K562 (cell line): ENCODE measurements at regions not wholly inside any gene's neighbourhood (a gene's known extent, or its start where the extent isn't known, plus 50 kb on each side); places are given as distances from the start of the nearest gene placed in this dataset.

Experiments used
- ATAC-seq: fragments of 200-7000 bp; cut with Tn5 transposase; 3 replicates; pipeline ENCODE4 v1.9.1; 2020; ENCODE audit warnings: moderate library complexity
- BruUV-seq: library from RNA; stranded (reverse); fragments of 400-500 nt; replicated peaks from 2 replicates; lab custom pipeline; 2021; lab: Mats Ljungman, UMichigan
- CTCF ChIA-PET: fragments of 300-600 bp; formaldehyde crosslinking; extraction: SDS; loops from one replicate; lab custom pipeline; 2021; ENCODE audit warnings: low intra/inter-chr PET ratio; lab: Yijun Ruan, JAX
- POLR2A ChIA-PET: fragments of 300-600, 350-650 bp; sonication (Branson Sonifier 250); formaldehyde crosslinking; extraction: SDS; loops from one replicate; lab custom pipeline; 2021; ENCODE audit warnings: antibody characterized with exemption, inconsistent platforms; lab: Yijun Ruan, JAX
- DNase-seq, 4 experiments: peaks; one replicate each; pipeline versions ENCODE4 v3.0.0 to v3.0.0-alpha.2; 2011 to 2018; ENCODE audit warnings: low spot score in 3 of 4, mixed read lengths in 3 of 4; ENCODE audit errors: extremely low read depth in 1 of 4
- FAIRE-seq: peaks from 2 replicates; lab custom pipeline; 2011; peaks lifted over from hg19 to GRCh38; lab: Jason Lieb, UNC
- H2AFZ ChIP-seq: 2 replicates; pipeline ENCODE4 v1.6.0; 2011; ENCODE audit warnings: low read depth, low read length, control low read depth, inconsistent platforms
- H3K27ac ChIP-seq: fragments of 200-600 bp; 3 replicates; pipeline ENCODE4 v1.8.0; 2011; ENCODE audit warnings: low read depth, mild to moderate bottlenecking, control low read depth, inconsistent platforms, low read length, moderate library complexity, mixed read lengths; ENCODE audit errors: extremely low read depth
- H3K27me3 ChIP-seq, 2 experiments: fragments of 300-600 bp in 1 of 2; 2 replicates in 1 of 2; 3 replicates in 1 of 2; pipeline versions ENCODE4 v1.6.0 to v1.8.0; 2011; ENCODE audit warnings: inconsistent platforms in 2 of 2, low read length in 2 of 2, mild to moderate bottlenecking in 1 of 2, mixed read lengths in 1 of 2, moderate library complexity in 1 of 2; ENCODE audit not compliant: control insufficient read depth in 2 of 2, insufficient read depth in 2 of 2
- H3K36me3 ChIP-seq: fragments of 300-600 bp; 3 replicates; pipeline ENCODE4 v1.8.0; 2011; ENCODE audit warnings: mild to moderate bottlenecking, low read length, inconsistent platforms; ENCODE audit not compliant: control insufficient read depth, insufficient read depth
- H3K4me1 ChIP-seq, 2 experiments: fragments of 200-600 bp in 1 of 2; replicated peaks in 1 of 2; 2 replicates in 1 of 2; 3 replicates in 1 of 2; pipeline versions ENCODE4 v1.5.1 to v1.8.0; 2011; ENCODE audit warnings: inconsistent platforms in 2 of 2, low read length in 2 of 2, mild to moderate bottlenecking in 1 of 2, mixed read lengths in 1 of 2, moderate library complexity in 1 of 2; ENCODE audit not compliant: control insufficient read depth in 2 of 2, insufficient read depth in 2 of 2
- H3K4me2 ChIP-seq: 2 replicates; pipeline ENCODE4 v1.6.1; 2011; ENCODE audit warnings: low read length, control low read depth, inconsistent platforms, mixed read lengths; ENCODE audit not compliant: insufficient read depth
- H3K4me3 ChIP-seq: fragments of 200-600 bp; sonication (generic), shearing (Covaris generic); 2 replicates; pipeline ENCODE4 v1.5.1; 2016; ENCODE audit warnings: control low read depth, inconsistent platforms
- H3K79me2 ChIP-seq: fragments of 200-600 bp; 3 replicates; pipeline ENCODE4 v1.8.0; 2011; ENCODE audit warnings: low read length, inconsistent platforms; ENCODE audit not compliant: control insufficient read depth, insufficient read depth
- H3K9ac ChIP-seq, 2 experiments: 2 replicates each; pipeline versions ENCODE4 v1.6.0 to v1.6.1; 2011; ENCODE audit warnings: low read depth in 2 of 2, low read length in 2 of 2, control low read depth in 1 of 2, inconsistent platforms in 1 of 2, mild to moderate bottlenecking in 1 of 2, mixed read lengths in 1 of 2; ENCODE audit not compliant: insufficient read depth in 1 of 2
- H3K9me1 ChIP-seq: one replicate; pipeline ENCODE4 v1.6.0; 2011; ENCODE audit warnings: inconsistent platforms, mild to moderate bottlenecking, low read length, moderate library complexity; ENCODE audit not compliant: control insufficient read depth, insufficient read depth
- H3K9me3 ChIP-seq: replicated peaks from 2 replicates; pipeline ENCODE4 v1.5.1; 2011; ENCODE audit warnings: low read depth, low read length, inconsistent platforms; ENCODE audit not compliant: control insufficient read depth, insufficient read depth
- H4K20me1 ChIP-seq: replicated peaks from 2 replicates; pipeline ENCODE4 v1.6.1; 2011; ENCODE audit warnings: low read length, inconsistent platforms, mixed read lengths; ENCODE audit not compliant: control insufficient read depth, insufficient read depth
- CREM ChIP-seq: IDR thresholded peaks from 2 replicates; pipeline ENCODE4 v1.6.1; 2014; ENCODE audit warnings: antibody characterized with exemption, low read depth
- MAFK ChIP-seq: IDR thresholded peaks from 2 replicates; pipeline ENCODE4 v1.6.1; 2011; ENCODE audit warnings: low read length, improper control_type of control experiment
- SMARCB1 ChIP-seq: IDR thresholded peaks from 2 replicates; pipeline ENCODE4 v1.6.1; 2011; ENCODE audit warnings: improper control_type of control experiment, low read depth; ENCODE audit not compliant: insufficient read length
- ZNF583 ChIP-seq: fragments of 250-450 bp; sonication (Bioruptor Pico); IDR thresholded peaks from 2 replicates; pipeline ENCODE4 v1.4.0; 2020
- WGBS: fragments of 100-300 bp; shearing (Covaris generic); methylation state at CpG from one replicate; pipeline ENCODE4 v1.1.6; 2016; ENCODE audit warnings: low coverage, mixed read lengths; ENCODE audit not compliant: insufficient coverage; ENCODE audit errors: missing lambda C conversion rate; 5-methylcytosine and 5-hydroxymethylcytosine counted together
- in situ Hi-C: fragments of 300-500 bp; cut with MboI; formaldehyde crosslinking; loops from 4 replicates; pipeline ENCODE4 v1.15.0; 2018; ENCODE audit warnings: inconsistent platforms, mixed read lengths
- intact Hi-C: fragments of 100-400 bp; cut with micrococcal nuclease; formaldehyde crosslinking; loops from 2 replicates; pipeline ENCODE4 v1.14.2; 2022
- TF ChIP-seq, protein P1 (sequence below): fragments of 450-650 bp; IDR thresholded peaks from 2 replicates; pipeline ENCODE4 v1.6.1; 2018; ENCODE audit not compliant: partially characterized antibody
- TF ChIP-seq, protein P2 (sequence below): fragments of 450-650 bp; IDR thresholded peaks from 2 replicates; pipeline ENCODE4 v1.6.1; 2016

DNA sequence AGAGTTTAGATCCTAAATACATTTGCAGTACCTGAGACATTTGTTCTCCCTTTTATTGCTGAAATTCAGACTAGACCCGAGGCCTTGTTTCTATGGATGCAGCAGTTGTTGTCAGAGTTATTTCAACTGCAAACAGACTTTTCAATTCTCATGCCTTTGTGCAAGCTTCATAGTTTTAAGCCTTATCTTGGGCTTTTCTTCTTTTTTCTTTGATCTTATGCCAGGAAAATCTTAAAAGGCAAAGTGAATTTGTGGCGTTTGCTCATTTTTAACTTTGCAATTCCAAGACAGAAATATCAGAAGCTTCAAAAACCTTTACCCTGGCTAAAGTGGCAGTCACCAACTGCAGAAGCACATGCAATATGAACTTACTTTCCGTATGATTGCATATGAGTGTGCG lies 576.7 kb downstream of the DIPK2A start:
- Histone ChIP-seq H3K9ac (no peak overlapping the region), H3K9me1 (no peaks in the 10 kb centered on the region), H3K4me1 (no peaks in the 10 kb centered on the region), H3K27ac (no peak overlapping the region), H3K27me3 (no peaks in the 10 kb centered on the region), H3K79me2 (no peaks in the 10 kb centered on the region), H2AFZ (no peak overlapping the region), H4K20me1 (no peaks in the 10 kb centered on the region), H3K4me3 (no peak overlapping the region), H3K4me2 (no peak overlapping the region), H3K36me3 (no peaks in the 10 kb centered on the region), H3K9me3 (no peaks in the 10 kb centered on the region)
- ChIA-PET CTCF (no interaction called here), POLR2A (no interaction called here)
- TF ChIP-seq MAFK, result no peak
- TF ChIP-seq SMARCB1, result no peak
- TF ChIP-seq, protein P1, sequence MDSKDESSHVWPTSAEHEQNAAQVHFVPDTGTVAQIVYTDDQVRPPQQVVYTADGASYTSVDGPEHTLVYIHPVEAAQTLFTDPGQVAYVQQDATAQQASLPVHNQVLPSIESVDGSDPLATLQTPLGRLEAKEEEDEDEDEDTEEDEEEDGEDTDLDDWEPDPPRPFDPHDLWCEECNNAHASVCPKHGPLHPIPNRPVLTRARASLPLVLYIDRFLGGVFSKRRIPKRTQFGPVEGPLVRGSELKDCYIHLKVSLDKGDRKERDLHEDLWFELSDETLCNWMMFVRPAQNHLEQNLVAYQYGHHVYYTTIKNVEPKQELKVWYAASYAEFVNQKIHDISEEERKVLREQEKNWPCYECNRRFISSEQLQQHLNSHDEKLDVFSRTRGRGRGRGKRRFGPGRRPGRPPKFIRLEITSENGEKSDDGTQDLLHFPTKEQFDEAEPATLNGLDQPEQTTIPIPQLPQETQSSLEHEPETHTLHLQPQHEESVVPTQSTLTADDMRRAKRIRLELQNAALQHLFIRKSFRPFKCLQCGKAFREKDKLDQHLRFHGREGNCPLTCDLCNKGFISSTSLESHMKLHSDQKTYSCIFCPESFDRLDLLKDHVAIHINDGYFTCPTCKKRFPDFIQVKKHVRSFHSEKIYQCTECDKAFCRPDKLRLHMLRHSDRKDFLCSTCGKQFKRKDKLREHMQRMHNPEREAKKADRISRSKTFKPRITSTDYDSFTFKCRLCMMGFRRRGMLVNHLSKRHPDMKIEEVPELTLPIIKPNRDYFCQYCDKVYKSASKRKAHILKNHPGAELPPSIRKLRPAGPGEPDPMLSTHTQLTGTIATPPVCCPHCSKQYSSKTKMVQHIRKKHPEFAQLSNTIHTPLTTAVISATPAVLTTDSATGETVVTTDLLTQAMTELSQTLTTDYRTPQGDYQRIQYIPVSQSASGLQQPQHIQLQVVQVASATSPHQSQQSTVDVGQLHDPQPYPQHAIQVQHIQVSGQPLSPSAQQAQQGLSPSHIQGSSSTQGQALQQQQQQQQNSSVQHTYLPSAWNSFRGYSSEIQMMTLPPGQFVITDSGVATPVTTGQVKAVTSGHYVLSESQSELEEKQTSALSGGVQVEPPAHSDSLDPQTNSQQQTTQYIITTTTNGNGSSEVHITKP, result no peak
- no peak for TF ChIP-seq CREM
- TF ChIP-seq, protein P2, sequence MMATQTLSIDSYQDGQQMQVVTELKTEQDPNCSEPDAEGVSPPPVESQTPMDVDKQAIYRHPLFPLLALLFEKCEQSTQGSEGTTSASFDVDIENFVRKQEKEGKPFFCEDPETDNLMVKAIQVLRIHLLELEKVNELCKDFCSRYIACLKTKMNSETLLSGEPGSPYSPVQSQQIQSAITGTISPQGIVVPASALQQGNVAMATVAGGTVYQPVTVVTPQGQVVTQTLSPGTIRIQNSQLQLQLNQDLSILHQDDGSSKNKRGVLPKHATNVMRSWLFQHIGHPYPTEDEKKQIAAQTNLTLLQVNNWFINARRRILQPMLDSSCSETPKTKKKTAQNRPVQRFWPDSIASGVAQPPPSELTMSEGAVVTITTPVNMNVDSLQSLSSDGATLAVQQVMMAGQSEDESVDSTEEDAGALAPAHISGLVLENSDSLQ, result no peak
- TF ChIP-seq ZNF583, result no peak
- no peak for FAIRE-seq
- 0% methylated on average over 4 of the region's 4 CpGs for WGBS
- no peak for ATAC-seq
- DNase-seq, result no peak
- no TSS peak for BruUV-seq
- intact Hi-C loops, result no loop called here
- in situ Hi-C loops, result no loop called here
